ENCODE measurements at regions not wholly inside any gene's neighbourhood (a gene's known extent, or its start where the extent isn't known, plus 50 kb on each side); places are given as distances from the start of the nearest gene placed in this dataset.

- FAIRE-seq (no peak), DNase-seq (ENCODE audit: low spot score in 2 of 2) (no peak)
Measured at GRCh38 chr1:112188611-112189010, 199.1 kb upstream of the KCND3 start.

GRCh38 chr1:112196008-112196588 lies 199.9 kb upstream of the CTTNBP2NL start:
- FAIRE-seq = no peak
- no peak for DNase-seq (ENCODE audit: low spot score in 2 of 2)

- FAIRE-seq = no peak
- no peak for DNase-seq (ENCODE audit: low spot score in 2 of 2)
Measured at GRCh38 chr1:112196731-112197130, 199.3 kb upstream of the CTTNBP2NL start.

GRCh38 chr1:112209493-112209892 lies 186.5 kb upstream of the CTTNBP2NL start:
- no peak for FAIRE-seq
- no peak for DNase-seq (ENCODE audit: low spot score in 2 of 2)

- DNase-seq (ENCODE audit: low spot score in 2 of 2) (no peak), FAIRE-seq (no peak)
Measured at GRCh38 chr1:112219267-112219666, 176.7 kb upstream of the CTTNBP2NL start.

GRCh38 chr1:112230232-112230631 lies 165.8 kb upstream of the CTTNBP2NL start:
- DNase-seq (ENCODE audit: low spot score in 2 of 2) = no peak
- no peak for FAIRE-seq

- FAIRE-seq (no peak), DNase-seq (ENCODE audit: low spot score in 2 of 2) (no peak)
Measured at GRCh38 chr1:112231331-112231730, 164.7 kb upstream of the CTTNBP2NL start.

GRCh38 chr1:112232848-112233247 lies 163.2 kb upstream of the CTTNBP2NL start:
- DNase-seq (ENCODE audit: low spot score in 2 of 2) = no peak

GRCh38 chr1:112234710-112235109 lies 161.3 kb upstream of the CTTNBP2NL start:
- no peak for FAIRE-seq
- no peak for DNase-seq (ENCODE audit: low spot score in 2 of 2)

More at GRCh38 chr1:112232848-112233247, 163.2 kb upstream of the CTTNBP2NL start:
- FAIRE-seq = no peak

GRCh38 chr1:112237983-112238545 lies 157.9 kb upstream of the CTTNBP2NL start:
- FAIRE-seq (no peak), DNase-seq (ENCODE audit: low spot score in 2 of 2) (no peak)

- no peak for FAIRE-seq
- DNase-seq (ENCODE audit: low spot score in 2 of 2) = no peak
Measured at GRCh38 chr1:112239683-112240330, 156.2 kb upstream of the CTTNBP2NL start.

- DNase-seq (ENCODE audit: low spot score in 2 of 2) = no peak
- no peak for FAIRE-seq
Measured at GRCh38 chr1:112242470-112242869, 153.5 kb upstream of the CTTNBP2NL start.

GRCh38 chr1:112244131-112244530 lies 151.9 kb upstream of the CTTNBP2NL start:
- DNase-seq (ENCODE audit: low spot score in 2 of 2) (no peak), FAIRE-seq (no peak)

- FAIRE-seq (no peak), DNase-seq (ENCODE audit: low spot score in 2 of 2) (no peak)
Measured at GRCh38 chr1:112245114-112245513, 150.9 kb upstream of the CTTNBP2NL start.

GRCh38 chr1:112247036-112247597 lies 148.9 kb upstream of the CTTNBP2NL start:
- no peak for FAIRE-seq
- no peak for DNase-seq (ENCODE audit: low spot score in 2 of 2)

GRCh38 chr1:112247961-112248360 lies 148.1 kb upstream of the CTTNBP2NL start:
- FAIRE-seq = no peak
- DNase-seq (ENCODE audit: low spot score in 2 of 2) = no peak

- DNase-seq (ENCODE audit: low spot score in 2 of 2) = no peak
- no peak for FAIRE-seq
Measured at GRCh38 chr1:112250892-112251291, 145.1 kb upstream of the CTTNBP2NL start.

- DNase-seq (ENCODE audit: low spot score in 2 of 2) (no peak), FAIRE-seq (no peak)
Measured at GRCh38 chr1:112251766-112252506, 144.1 kb upstream of the CTTNBP2NL start.

GRCh38 chr1:112253366-112253765 lies 142.6 kb upstream of the CTTNBP2NL start:
- FAIRE-seq = no peak
- no peak for DNase-seq (ENCODE audit: low spot score in 2 of 2)

- no peak for FAIRE-seq
- no peak for DNase-seq (ENCODE audit: low spot score in 2 of 2)
Measured at GRCh38 chr1:112255080-112255479, 140.9 kb upstream of the CTTNBP2NL start.

GRCh38 chr1:112256411-112256810 lies 139.6 kb upstream of the CTTNBP2NL start:
- DNase-seq (ENCODE audit: low spot score in 2 of 2) (no peak), FAIRE-seq (no peak)

Measured in frontal cortex (tissue), 3 donors.